Body of pancreas (tissue), 4 donors: ENCODE measurements at regions not wholly inside any gene's neighbourhood (a gene's known extent, or its start where the extent isn't known, plus 50 kb on each side); places are given as distances from the start of the nearest gene placed in this dataset.
A peak's percentile ranks its signal among the peaks of the same experiment; 100 is the strongest.

Experiments
- ATAC-seq: fragments of 150-250 bp; one replicate; pipeline ENCODE4 v1.9.1; 2016
- DNase-seq, 4 donors: peaks; one replicate each; pipeline ENCODE4 v3.0.0-alpha.2; 2019
- H3K27ac ChIP-seq, 4 donors: fragments of 200-600 bp; sonication (generic); 1 replicate in 3 of 4; 2 replicates in 1 of 4; pipeline versions ENCODE4 v1.5.1 to v1.6.1; 2016 to 2019; ENCODE audit warnings: mild to moderate bottlenecking in 1 of 4, mixed read lengths in 1 of 4, moderate library complexity in 1 of 4
- H3K27me3 ChIP-seq, 2 donors: fragments of 200-600 bp; sonication (generic); one replicate each; pipeline ENCODE4 v1.6.0; 2016; ENCODE audit warnings: mild to moderate bottlenecking in 1 of 2
- H3K36me3 ChIP-seq, 2 donors: fragments of 200-600 bp; sonication (generic); replicated peaks in 1 of 2; 2 replicates each; pipeline ENCODE4 v1.5.1; 2016; ENCODE audit warnings: low read depth in 2 of 2; ENCODE audit not compliant: insufficient read depth in 1 of 2
- H3K4me1 ChIP-seq: fragments of 200-600 bp; sonication (generic); one replicate; pipeline ENCODE4 v1.6.0; 2016
- H3K4me3 ChIP-seq, 2 donors: fragments of 200-600 bp; sonication (generic); 1 replicate in 1 of 2; 2 replicates in 1 of 2; pipeline ENCODE4 v1.5.1; 2016 to 2019
- H3K9me3 ChIP-seq, 3 donors: fragments of 200-600 bp; sonication (generic); 1 replicate in 2 of 3; 2 replicates in 1 of 3; pipeline ENCODE4 v1.5.1; 2016
- CTCF ChIP-seq, 7 experiments: fragments of 450-650 bp in 4 of 7; fragments of 200-600 bp in 3 of 7; sonication (generic) in 3 of 7; IDR thresholded peaks; one replicate each; pipeline ENCODE4 v1.5.1; 2016 to 2019; ENCODE audit warnings: antibody characterized with exemption in 7 of 7
- POLR2A ChIP-seq, 3 donors: fragments of 450-650 bp; IDR thresholded peaks; one replicate each; pipeline ENCODE4 v1.6.1; 2016; ENCODE audit warnings: antibody characterized with exemption in 3 of 3, mild to moderate bottlenecking in 2 of 3
- WGBS, 2 donors: methylation state at CpG; one replicate each; pipeline ENCODE4 v1.1.5; 2017; 5-methylcytosine and 5-hydroxymethylcytosine counted together
- intact Hi-C: fragments of 100-400 bp; cut with DNase I; formaldehyde crosslinking; loops from one replicate; pipeline ENCODE4 v1.15.1; 2023

GRCh38 chr5:38756068-38756467 lies 89.7 kb upstream of the OSMR start:
- DNase-seq = no peak
- Histone ChIP-seq H3K9me3 (no peaks in the 10 kb centered on the region), H3K36me3 (no peaks in the 10 kb centered on the region), H3K4me3 (no peak overlapping the region), H3K27me3 (no peaks in the 10 kb centered on the region), H3K27ac (no peak overlapping the region), H3K4me1 (no peaks in the 10 kb centered on the region)
- ATAC-seq = no peak
- no peak for TF ChIP-seq CTCF (IDR thresholded peaks at IDR 0.05)
- no peak for TF ChIP-seq POLR2A (IDR thresholded peaks at IDR 0.05)
- intact Hi-C loops = no loop called here
- 81 to 92% methylated on average over 3 of the region's 3 CpGs for WGBS, 2 donors

GRCh38 chr5:38757451-38758245 lies 88.2 kb upstream of the OSMR start:
- H3K4me1 ChIP-seq = no peaks in the 10 kb centered on the region
- DNase-seq = peak in 2 of 4 donors; percentile 21 to 32
- H3K9me3 ChIP-seq = no peaks in the 10 kb centered on the region
- no peak overlapping the region for H3K4me3 ChIP-seq
- H3K27ac ChIP-seq = no peak overlapping the region
- TF ChIP-seq CTCF (IDR thresholded peaks at IDR 0.05) (no peak), POLR2A (IDR thresholded peaks at IDR 0.05) (no peak)
- no peaks in the 10 kb centered on the region for H3K27me3 ChIP-seq
- no peaks in the 10 kb centered on the region for H3K36me3 ChIP-seq
- 87 to 92% methylated on average over 3 of the region's 3 CpGs for WGBS, 2 donors
- ATAC-seq = no peak
- intact Hi-C loops = no loop called here

- intact Hi-C loops = no loop called here
- DNase-seq (no peak), ATAC-seq (no peak)
- 51 to 60% methylated on average over 10 of the region's 10 CpGs for WGBS, 2 donors
- Histone ChIP-seq H3K27ac (no peak overlapping the region), H3K4me1 (no peaks in the 10 kb centered on the region), H3K4me3 (no peak overlapping the region), H3K27me3 (no peaks in the 10 kb centered on the region), H3K36me3 (no peaks in the 10 kb centered on the region), H3K9me3 (no peaks in the 10 kb centered on the region)
- TF ChIP-seq POLR2A (IDR thresholded peaks at IDR 0.05) (no peak), CTCF (IDR thresholded peaks at IDR 0.05) (no peak)
Measured at GRCh38 chr5:38758774-38759600, 86.8 kb upstream of the OSMR start.

- Histone ChIP-seq H3K27ac (no peak overlapping the region), H3K36me3 (no peaks in the 10 kb centered on the region), H3K4me3 (no peak overlapping the region), H3K4me1 (no peaks in the 10 kb centered on the region), H3K27me3 (no peaks in the 10 kb centered on the region), H3K9me3 (peaks cover 0 to 13% (median 0%) of the 10 kb centered on the region in 3 donors)
- ATAC-seq (no peak), DNase-seq (no peak)
- intact Hi-C loops = no loop called here
- TF ChIP-seq CTCF (IDR thresholded peaks at IDR 0.05) (no peak), POLR2A (IDR thresholded peaks at IDR 0.05) (no peak)
- WGBS, 2 donors = 54 to 64% methylated on average over 4 of the region's 4 CpGs
Measured at GRCh38 chr5:38764937-38765391, 80.8 kb upstream of the OSMR start.
